PC-3 (cell line): ENCODE measurements at regions not wholly inside any gene's neighbourhood (a gene's known extent, or its start where the extent isn't known, plus 50 kb on each side); places are given as distances from the start of the nearest gene placed in this dataset.

Source experiments
- ATAC-seq: fragments of 200-7000 bp; cut with Tn5 transposase; 2 replicates; pipeline ENCODE4 v1.9.1; 2020; ENCODE audit warnings: mild to moderate bottlenecking, moderate library complexity
- BruUV-seq: library from RNA; stranded (reverse); fragments of 400-500 nt; replicated peaks from 2 replicates; lab custom pipeline; 2021; lab: Mats Ljungman, UMichigan
- CTCF ChIA-PET: fragments of 300-600 bp; sonication (Branson Sonifier 250); formaldehyde crosslinking; loops from one replicate; lab custom pipeline; 2022; ENCODE audit warnings: antibody characterized with exemption; lab: Charles Lee
- POLR2A ChIA-PET: fragments of 300-600 bp; sonication (Branson Sonifier 250); formaldehyde crosslinking; loops from one replicate; lab custom pipeline; 2022; ENCODE audit warnings: antibody characterized with exemption; ENCODE audit not compliant: unreplicated experiment; lab: Charles Lee
- DNase-seq: peaks from one replicate; pipeline ENCODE4 v3.0.0-alpha.2; 2015
- H2AFZ ChIP-seq: fragments of 300-600 bp; sonication (generic); 2 replicates; pipeline ENCODE4 v1.6.0; 2016; ENCODE audit warnings: antibody characterized with exemption, low read length
- H3F3A ChIP-seq: fragments of 300-600 bp; sonication (generic); one replicate; pipeline ENCODE4 v1.6.0; 2017; ENCODE audit warnings: antibody characterized with exemption, low read length, control low read depth, mild to moderate bottlenecking; ENCODE audit not compliant: unreplicated experiment
- H3K27ac ChIP-seq: fragments of 300-600 bp; sonication (generic); 2 replicates; pipeline ENCODE4 v1.5.1; 2016; ENCODE audit warnings: mild to moderate bottlenecking, low read length
- H3K27me3 ChIP-seq: fragments of 300-600 bp; sonication (generic); 2 replicates; pipeline ENCODE4 v1.6.1; 2016; ENCODE audit warnings: low read length, mixed read lengths
- H3K36me3 ChIP-seq: fragments of 300-600 bp; sonication (generic); 2 replicates; pipeline ENCODE4 v1.6.1; 2016; ENCODE audit warnings: low read depth, mixed run types, low read length, mixed read lengths
- H3K4me1 ChIP-seq: fragments of 300-600 bp; sonication (generic); 2 replicates; pipeline ENCODE4 v1.5.1; 2016; ENCODE audit warnings: low read length; ENCODE audit not compliant: insufficient read depth
- H3K4me2 ChIP-seq: fragments of 300-600 bp; sonication (generic); 2 replicates; pipeline ENCODE4 v1.6.0; 2016; ENCODE audit warnings: low read length
- H3K4me3 ChIP-seq: fragments of 300-600 bp; sonication (generic); 2 replicates; pipeline ENCODE4 v1.5.1; 2016; ENCODE audit warnings: mild to moderate bottlenecking, low read length, mixed read lengths
- H3K79me2 ChIP-seq: fragments of 300-600 bp; sonication (generic); 2 replicates; pipeline ENCODE4 v1.6.1; 2017; ENCODE audit warnings: low read length, mixed read lengths
- H3K9ac ChIP-seq: fragments of 300-600 bp; sonication (generic); 2 replicates; pipeline ENCODE4 v1.6.0; 2016; ENCODE audit warnings: mild to moderate bottlenecking, low read length
- H3K9me2 ChIP-seq: fragments of 300-600 bp; sonication (generic); replicated peaks from 2 replicates; pipeline ENCODE4 v1.6.1; 2016; ENCODE audit warnings: mixed run types, low read length, mixed read lengths
- H3K9me3 ChIP-seq: fragments of 300-600 bp; sonication (generic); 2 replicates; pipeline ENCODE4 v1.6.1; 2016; ENCODE audit warnings: low read length, mixed read lengths
- H4K20me1 ChIP-seq: fragments of 300-600 bp; sonication (generic); 2 replicates; pipeline ENCODE4 v1.6.1; 2016; ENCODE audit warnings: low read length, mixed read lengths
- EZH2 ChIP-seq: fragments of 300-600 bp; sonication (generic); IDR thresholded peaks from one replicate; pipeline ENCODE4 v1.6.1; 2017; ENCODE audit warnings: antibody characterized with exemption, mild to moderate bottlenecking, low read length; ENCODE audit not compliant: unreplicated experiment
- EZH2phosphoT487 ChIP-seq: fragments of 300-600 bp; sonication (generic); IDR thresholded peaks from 2 replicates; pipeline ENCODE4 v1.6.1; 2018; ENCODE audit warnings: mild to moderate bottlenecking, antibody characterized with exemption, low read length, borderline replicate concordance
- intact Hi-C: fragments of 100-400 bp; cut with micrococcal nuclease; formaldehyde crosslinking; loops from 2 replicates; pipeline ENCODE4 v1.9.0; 2023
- TF ChIP-seq, protein P1 (sequence below): fragments of 300-600 bp; sonication (generic); conservative IDR thresholded peaks from 2 replicates; pipeline ENCODE4 v1.5.1; 2017; ENCODE audit warnings: antibody characterized with exemption, low read depth, mild to moderate bottlenecking, low read length

DNA sequence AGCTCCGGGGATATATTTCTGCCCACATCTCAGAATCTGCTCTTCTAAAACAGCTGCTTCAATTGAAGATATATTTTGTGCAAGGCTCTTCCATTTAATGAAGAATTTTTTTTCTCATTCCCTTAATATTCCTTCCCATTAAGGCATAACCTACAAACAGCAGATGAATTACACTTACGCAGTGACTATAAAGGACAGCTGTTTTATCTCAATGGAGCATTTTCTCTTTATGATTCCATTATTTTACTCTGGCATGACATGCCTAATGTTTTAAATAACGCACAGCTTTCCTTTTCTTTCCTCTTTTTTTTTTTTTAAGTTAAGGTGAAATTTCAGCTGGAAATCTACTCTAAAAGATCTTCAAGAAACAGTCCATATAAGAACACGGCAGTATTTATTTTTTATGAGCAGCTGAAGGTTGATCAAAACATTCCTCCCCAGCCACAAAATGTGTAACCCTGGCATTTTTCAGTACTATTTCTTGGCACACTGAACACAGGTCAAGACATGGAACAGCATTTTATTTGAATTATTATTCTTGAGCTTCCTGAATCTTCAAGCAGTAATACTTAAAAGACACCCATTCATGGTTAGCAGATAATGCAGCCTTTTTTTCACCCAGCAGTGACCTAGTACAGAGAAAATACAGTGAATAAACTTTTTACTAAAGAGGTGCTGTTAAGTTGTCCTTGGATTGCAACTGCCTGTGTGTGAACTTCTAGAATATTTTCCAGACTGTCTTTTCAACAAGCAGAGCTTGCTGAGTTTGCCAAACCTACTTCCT lies 118.1 kb upstream of the FOXN3 start:
- Histone ChIP-seq H3K36me3 (no peaks in the 10 kb centered on the region), H3K4me1 (peaks cover 7% of the 10 kb centered on the region), H3K4me2 (no peak overlapping the region), H3K79me2 (no peaks in the 10 kb centered on the region), H3K9me3 (no peaks in the 10 kb centered on the region), H2AFZ (no peak overlapping the region), H3K27me3 (no peaks in the 10 kb centered on the region), H4K20me1 (no peaks in the 10 kb centered on the region), H3K9me2 (no peaks in the 10 kb centered on the region), H3K4me3 (no peak overlapping the region), H3K9ac (no peak overlapping the region), H3F3A (no peaks in the 10 kb centered on the region), H3K27ac (no peak overlapping the region)
- no peak for TF ChIP-seq EZH2
- no peak for TF ChIP-seq EZH2phosphoT487
- TF ChIP-seq, protein P1, sequence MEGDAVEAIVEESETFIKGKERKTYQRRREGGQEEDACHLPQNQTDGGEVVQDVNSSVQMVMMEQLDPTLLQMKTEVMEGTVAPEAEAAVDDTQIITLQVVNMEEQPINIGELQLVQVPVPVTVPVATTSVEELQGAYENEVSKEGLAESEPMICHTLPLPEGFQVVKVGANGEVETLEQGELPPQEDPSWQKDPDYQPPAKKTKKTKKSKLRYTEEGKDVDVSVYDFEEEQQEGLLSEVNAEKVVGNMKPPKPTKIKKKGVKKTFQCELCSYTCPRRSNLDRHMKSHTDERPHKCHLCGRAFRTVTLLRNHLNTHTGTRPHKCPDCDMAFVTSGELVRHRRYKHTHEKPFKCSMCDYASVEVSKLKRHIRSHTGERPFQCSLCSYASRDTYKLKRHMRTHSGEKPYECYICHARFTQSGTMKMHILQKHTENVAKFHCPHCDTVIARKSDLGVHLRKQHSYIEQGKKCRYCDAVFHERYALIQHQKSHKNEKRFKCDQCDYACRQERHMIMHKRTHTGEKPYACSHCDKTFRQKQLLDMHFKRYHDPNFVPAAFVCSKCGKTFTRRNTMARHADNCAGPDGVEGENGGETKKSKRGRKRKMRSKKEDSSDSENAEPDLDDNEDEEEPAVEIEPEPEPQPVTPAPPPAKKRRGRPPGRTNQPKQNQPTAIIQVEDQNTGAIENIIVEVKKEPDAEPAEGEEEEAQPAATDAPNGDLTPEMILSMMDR, result no peak
- ChIA-PET CTCF (no interaction called here), POLR2A (no interaction called here)
- ATAC-seq, result no peak
- DNase-seq, result no peak
- no TSS peak for BruUV-seq
- intact Hi-C loops, result no loop called here

DNA sequence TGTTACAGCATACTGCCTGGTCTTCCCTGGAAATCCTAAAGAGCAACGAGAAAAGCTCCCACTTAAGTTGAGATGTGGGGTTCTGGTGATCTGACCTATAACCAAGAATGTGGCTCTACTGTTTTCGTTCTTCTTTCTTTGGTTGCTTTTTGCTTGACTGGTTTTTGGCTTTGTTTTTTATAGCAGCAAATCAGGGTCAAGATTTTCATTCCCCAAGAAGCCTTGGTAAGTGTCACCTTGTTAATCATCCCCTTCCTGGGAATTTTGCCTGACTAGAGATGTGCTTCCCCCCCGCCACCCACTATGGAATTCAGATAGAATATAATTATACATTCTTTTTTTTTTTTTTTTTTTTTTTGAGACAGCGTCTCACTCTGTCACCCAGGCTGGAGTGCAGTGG lies 116.7 kb upstream of the FOXN3 start:
- no peaks in the 10 kb centered on the region for H3K27me3 ChIP-seq
- no peaks in the 10 kb centered on the region for H3K79me2 ChIP-seq
- H3K4me2 ChIP-seq, result no peak overlapping the region
- H3K9me3 ChIP-seq, result no peaks in the 10 kb centered on the region
- BruUV-seq, result no TSS peak
- no peak overlapping the region for H3K9ac ChIP-seq
- no peak overlapping the region for H2AFZ ChIP-seq
- H3K9me2 ChIP-seq, result no peaks in the 10 kb centered on the region
- no peaks in the 10 kb centered on the region for H3K4me1 ChIP-seq
- no peak for TF ChIP-seq EZH2phosphoT487
- TF ChIP-seq EZH2, result no peak
- TF ChIP-seq, protein P1, result no peak
- ChIA-PET POLR2A (no interaction called here), CTCF (no interaction called here)
- intact Hi-C loops, result no loop called here
- H3F3A ChIP-seq, result no peaks in the 10 kb centered on the region
- DNase-seq, result no peak
- H4K20me1 ChIP-seq, result no peaks in the 10 kb centered on the region
- H3K4me3 ChIP-seq, result no peak overlapping the region
- no peak overlapping the region for H3K27ac ChIP-seq
- no peaks in the 10 kb centered on the region for H3K36me3 ChIP-seq
- ATAC-seq, result no peak

DNA sequence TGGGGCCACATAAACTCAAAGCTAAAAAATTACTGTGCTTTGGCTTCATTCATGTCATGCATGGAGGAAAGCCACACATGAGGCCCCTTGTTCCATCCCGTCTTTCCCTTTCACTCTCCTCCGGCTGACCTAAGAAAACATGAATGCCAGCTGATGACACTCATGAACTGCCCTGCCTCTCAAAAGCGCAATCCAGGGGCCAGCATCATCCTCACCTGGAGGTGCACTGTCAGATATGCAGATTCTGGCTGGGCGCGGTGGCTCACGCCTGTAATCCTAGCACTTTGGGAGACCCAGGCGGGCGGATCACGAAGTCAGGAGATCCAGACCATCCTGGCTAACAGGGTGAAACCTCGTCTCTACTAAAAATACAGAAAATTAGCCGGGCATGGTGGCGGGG lies 116.1 kb upstream of the FOXN3 start:
- BruUV-seq, result no TSS peak
- Histone ChIP-seq H2AFZ (no peak overlapping the region), H3K27ac (no peak overlapping the region), H3K9ac (no peak overlapping the region), H3K9me3 (no peaks in the 10 kb centered on the region), H3K4me1 (no peaks in the 10 kb centered on the region), H3K36me3 (no peaks in the 10 kb centered on the region), H3K4me2 (no peak overlapping the region), H3F3A (no peaks in the 10 kb centered on the region), H3K9me2 (no peaks in the 10 kb centered on the region), H4K20me1 (no peaks in the 10 kb centered on the region), H3K79me2 (no peaks in the 10 kb centered on the region), H3K4me3 (no peak overlapping the region), H3K27me3 (no peaks in the 10 kb centered on the region)
- intact Hi-C loops, result no loop called here
- ChIA-PET CTCF (no interaction called here), POLR2A (no interaction called here)
- no peak for DNase-seq
- TF ChIP-seq, protein P1, result no peak
- TF ChIP-seq EZH2phosphoT487, result no peak
- no peak for TF ChIP-seq EZH2
- no peak for ATAC-seq
